HL-60 (cell line): ENCODE measurements at regions not wholly inside any gene's neighbourhood (a gene's known extent, or its start where the extent isn't known, plus 50 kb on each side); places are given as distances from the start of the nearest gene placed in this dataset.

Source experiments
- CTCF ChIP-seq: IDR thresholded peaks from one replicate; pipeline ENCODE4 v1.5.1; 2011; ENCODE audit warnings: low read length, control low read depth, inconsistent platforms; ENCODE audit not compliant: insufficient read depth
- GABPA ChIP-seq: IDR thresholded peaks from 2 replicates; pipeline ENCODE4 v1.6.1; 2012; ENCODE audit warnings: low read depth
- POLR2AphosphoS5 ChIP-seq: IDR thresholded peaks from 2 replicates; pipeline ENCODE4 v1.6.1; 2012; ENCODE audit warnings: low read depth
- REST ChIP-seq: IDR thresholded peaks from 2 replicates; pipeline ENCODE4 v1.6.1; 2012; ENCODE audit warnings: low read depth; ENCODE audit not compliant: insufficient replicate concordance
- SPI1 ChIP-seq: IDR thresholded peaks from 2 replicates; pipeline ENCODE4 v1.6.1; 2012; ENCODE audit warnings: low read depth, mild to moderate bottlenecking, borderline replicate concordance

- no peak for TF ChIP-seq CTCF
- TF ChIP-seq GABPA, result no peak
- TF ChIP-seq REST, result no peak
- no peak for TF ChIP-seq POLR2AphosphoS5
- TF ChIP-seq SPI1, result no peak
Measured at GRCh38 chr1:157411769-157412168, 140.5 kb downstream of the FCRL5 start.
